CD4-positive, alpha-beta T cell treated with Interleukin-17A for 4 hours (primary cell): ENCODE measurements at regions not wholly inside any gene's neighbourhood (a gene's known extent, or its start where the extent isn't known, plus 50 kb on each side); places are given as distances from the start of the nearest gene placed in this dataset.

Experiments used
- DNase-seq: peaks from one replicate; pipeline ENCODE4 v3.0.0-alpha.2; 2020; ENCODE audit warnings: mixed read lengths

- no peak for DNase-seq
Observed at GRCh38 chr16:47967374-47967773, 188.4 kb downstream of the ABCC12 start.

GRCh38 chr16:47966325-47966724 is 189.5 kb downstream of the ABCC12 start:
- DNase-seq, result no peak

GRCh38 chr16:47965439-47965838 is 190.4 kb downstream of the ABCC12 start:
- no peak for DNase-seq

- no peak for DNase-seq
Observed at GRCh38 chr16:47958726-47959125, 197.1 kb downstream of the ABCC12 start.

- DNase-seq, result no peak
Observed at GRCh38 chr16:47956916-47957315, 198.9 kb downstream of the ABCC12 start.

GRCh38 chr16:47949714-47950113 is 206.1 kb downstream of the ABCC12 start:
- no peak for DNase-seq

DNA sequence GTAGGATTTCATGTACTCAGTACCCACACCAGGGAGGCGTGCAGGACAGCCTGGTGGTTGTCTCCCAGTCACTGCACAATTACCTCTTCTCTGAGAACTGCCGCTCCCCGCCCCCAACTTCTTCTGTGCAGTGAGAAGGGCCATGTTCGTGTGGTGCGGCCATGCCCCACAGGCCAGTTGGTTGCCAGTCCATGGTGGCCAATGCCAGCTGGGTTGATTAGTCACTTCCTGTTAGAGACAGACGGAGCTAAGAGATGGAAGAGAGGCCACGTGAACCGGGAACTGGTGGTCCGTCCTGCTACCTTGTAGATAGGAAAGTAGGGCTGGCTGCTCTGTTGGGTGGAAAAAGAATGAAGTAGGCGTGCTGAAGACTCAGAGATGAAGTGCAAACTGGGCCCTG is 206.5 kb downstream of the ABCC12 start:
- DNase-seq, result no peak

- DNase-seq, result no peak
Observed at GRCh38 chr16:47947723-47948122, 208.1 kb downstream of the ABCC12 start.

GRCh38 chr16:47946092-47946491 is 209.7 kb downstream of the ABCC12 start:
- no peak for DNase-seq

- DNase-seq, result no peak
Observed at GRCh38 chr16:47944589-47944988, 211.2 kb downstream of the ABCC12 start.

DNA sequence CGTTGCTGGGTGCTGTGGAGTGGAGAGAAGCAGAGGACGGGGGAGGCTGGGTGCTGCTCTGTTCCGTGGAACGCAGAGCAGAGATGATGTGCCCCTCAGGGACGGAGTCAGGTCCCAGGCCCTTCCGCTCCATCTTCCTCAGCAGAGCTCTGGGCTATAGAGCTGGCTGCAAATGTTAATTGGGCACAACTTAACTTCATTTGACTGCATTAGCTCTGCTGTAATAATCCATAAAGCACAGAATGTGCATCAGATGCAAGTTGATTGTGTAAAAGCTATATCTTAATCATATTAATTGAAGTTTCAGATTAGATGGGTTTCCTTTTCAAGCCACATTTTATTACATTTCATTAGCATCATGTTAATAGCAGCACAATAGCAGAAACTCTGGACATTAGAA is 212.6 kb downstream of the ABCC12 start:
- DNase-seq, result no peak

DNA sequence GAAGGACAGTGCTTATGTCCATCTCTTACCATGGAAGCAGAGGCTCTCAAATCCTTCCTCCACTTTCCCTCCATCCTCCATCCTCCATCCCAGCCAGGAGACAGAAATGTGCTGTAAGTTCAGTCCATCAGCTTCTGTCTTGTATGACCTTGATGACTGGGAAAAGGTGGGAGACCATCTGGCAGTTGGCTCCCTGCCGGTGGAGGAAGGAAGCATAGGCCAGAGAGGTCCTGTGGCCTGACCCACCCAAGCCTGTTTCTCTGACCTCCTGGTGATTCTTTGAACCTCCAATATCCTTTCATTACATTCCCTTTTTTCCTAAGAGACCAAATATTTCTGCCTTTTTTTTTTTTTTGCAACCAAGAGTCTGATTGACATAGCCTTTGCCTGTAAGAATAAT is 215.3 kb downstream of the ABCC12 start:
- no peak for DNase-seq

DNA sequence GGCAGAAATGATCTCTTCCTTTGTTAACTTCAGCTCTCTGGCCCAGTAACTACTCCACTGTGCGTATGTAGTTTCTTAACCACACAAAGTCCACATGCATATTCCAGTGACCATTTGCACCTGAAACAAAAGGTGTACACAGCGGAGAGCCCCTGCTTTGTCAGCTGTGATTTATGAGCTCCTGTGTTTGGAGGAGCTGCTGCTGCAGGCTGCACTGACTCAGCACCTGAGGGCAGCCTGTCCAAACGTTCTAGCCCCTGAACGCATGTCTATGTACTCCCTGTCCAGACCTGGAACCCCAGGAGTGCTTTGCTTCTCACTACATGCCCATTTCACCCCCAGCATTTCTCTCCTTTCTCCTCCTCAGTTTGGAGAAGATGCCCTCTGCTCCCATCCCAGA is 216.1 kb downstream of the ABCC12 start:
- no peak for DNase-seq

GRCh38 chr16:47938272-47938671 is 217.5 kb downstream of the ABCC12 start:
- DNase-seq, result no peak

DNA sequence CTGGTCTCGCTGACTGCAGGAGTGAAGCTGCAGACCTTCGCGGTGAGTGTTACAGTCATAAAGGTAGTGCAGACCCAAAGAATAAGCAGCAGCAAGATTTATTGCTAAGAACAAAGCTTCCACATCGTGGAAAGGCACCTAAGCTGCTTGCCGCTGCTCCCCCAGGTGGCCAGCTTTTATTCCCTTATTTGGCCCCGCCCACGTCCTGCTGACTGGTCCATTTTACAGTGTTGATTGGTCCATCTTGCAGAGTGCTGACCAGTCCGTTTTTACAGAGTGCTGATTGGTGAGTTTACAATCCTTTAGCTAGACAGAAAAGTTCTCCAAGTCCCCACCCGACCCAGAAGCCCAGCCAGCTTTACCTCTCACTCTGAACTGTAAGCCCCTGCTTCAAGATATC is 227.8 kb downstream of the ABCC12 start:
- no peak for DNase-seq

- no peak for DNase-seq
Observed at GRCh38 chr16:47927330-47927729, 228.5 kb downstream of the ABCC12 start.

GRCh38 chr16:47925811-47926460 is 229.9 kb downstream of the ABCC12 start:
- no peak for DNase-seq

GRCh38 chr16:47924950-47925349 is 230.8 kb downstream of the ABCC12 start:
- DNase-seq, result no peak

DNA sequence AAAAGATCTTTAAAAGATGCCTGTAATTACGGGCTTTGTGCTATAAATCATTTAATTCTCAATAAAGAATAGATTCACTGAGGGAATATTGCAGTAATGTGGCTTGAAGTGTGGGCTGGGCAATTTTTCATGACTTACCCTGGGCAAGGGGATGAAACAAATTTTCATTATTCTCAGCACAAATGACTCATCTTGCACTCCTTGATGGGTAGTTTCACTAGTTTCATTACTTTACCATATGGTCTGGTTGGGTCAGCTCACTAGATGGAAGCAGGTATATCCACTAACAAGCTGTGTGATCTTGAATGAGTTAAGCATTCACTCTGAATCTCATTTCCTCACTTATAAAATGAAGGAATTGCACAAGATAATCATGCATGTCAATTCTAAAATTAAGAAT is 234.3 kb downstream of the ABCC12 start:
- DNase-seq, result no peak

- no peak for DNase-seq
Observed at GRCh38 chr16:47920709-47921108, 235.1 kb downstream of the ABCC12 start.

DNA sequence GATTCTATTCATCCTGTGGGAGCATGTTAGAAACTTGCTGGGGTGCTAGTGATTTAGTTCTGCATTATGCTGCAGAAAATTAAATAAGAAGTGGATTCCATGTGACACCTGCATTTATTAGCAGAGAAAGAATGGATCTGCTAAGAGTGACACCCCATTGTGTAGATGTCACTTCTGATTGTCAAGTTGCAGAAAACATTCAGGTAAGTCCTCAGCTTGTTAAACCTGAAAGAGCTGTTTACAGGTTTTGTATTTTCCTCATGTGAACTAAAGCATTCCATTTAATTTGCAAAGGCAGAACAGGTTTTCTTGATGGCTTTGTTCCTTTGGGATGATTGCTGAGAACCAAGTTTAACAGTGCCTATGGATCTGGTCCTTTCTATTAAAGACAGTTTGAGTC is 238.7 kb downstream of the ABCC12 start:
- DNase-seq, result no peak

DNA sequence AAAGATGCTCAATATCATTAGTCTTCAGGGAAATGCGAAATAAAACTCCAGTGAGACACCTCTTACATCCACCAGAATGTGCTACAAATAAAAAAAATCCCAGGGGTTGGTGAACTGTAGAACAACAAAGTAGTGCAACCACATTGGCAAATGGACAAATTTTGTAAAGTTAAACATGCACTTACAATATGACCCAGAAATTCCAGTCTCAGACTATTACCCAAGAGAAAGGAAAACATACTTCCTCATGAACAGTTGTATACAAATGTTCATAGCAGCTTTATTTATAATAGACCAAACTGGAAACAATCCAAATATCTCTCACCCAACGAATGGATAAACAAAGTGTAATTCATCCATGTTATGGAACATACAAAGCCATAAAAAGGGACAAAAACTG is 239.5 kb downstream of the ABCC12 start:
- no peak for DNase-seq

GRCh38 chr16:47907109-47907508 is 248.7 kb downstream of the ABCC12 start:
- no peak for DNase-seq

DNA sequence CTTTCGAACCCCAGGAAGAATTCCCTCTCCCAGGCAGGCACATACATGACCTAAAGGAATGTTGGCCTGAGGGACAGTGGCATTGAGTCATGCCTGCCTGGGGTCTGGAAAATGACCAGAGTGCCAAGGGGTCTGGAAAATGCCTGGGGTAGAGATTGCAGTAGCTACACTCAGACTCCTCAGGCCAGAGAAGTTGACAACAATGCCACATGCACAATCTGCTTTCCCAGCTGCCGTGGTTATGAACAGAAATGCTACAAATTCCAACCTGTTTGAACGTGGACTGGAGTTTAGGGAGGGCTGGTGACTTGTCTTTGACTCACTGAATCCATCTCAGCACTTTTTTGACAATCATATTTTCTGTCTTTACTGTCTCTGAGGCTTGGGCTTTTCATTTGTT is 250.0 kb downstream of the ABCC12 start:
- DNase-seq, result no peak

DNA sequence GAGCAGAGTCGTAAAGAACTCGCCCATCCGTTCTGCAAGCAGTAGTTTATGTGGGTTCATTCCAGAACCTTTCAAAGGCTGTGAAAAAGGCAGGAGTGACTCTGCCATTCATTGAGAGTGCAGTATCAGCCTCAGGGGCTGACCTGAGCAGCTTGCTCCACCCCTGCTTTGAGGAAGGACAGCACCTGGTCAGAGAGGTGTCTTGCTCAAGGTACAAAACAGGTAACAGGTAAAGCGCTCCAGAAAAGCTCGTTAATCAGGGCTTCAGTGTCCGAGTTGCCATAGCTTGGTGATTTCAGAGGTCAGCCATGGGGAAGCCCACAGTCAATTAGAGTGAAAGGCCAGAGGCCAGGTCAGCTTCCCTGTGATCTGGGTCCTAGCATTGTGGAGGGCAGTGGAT is 251.1 kb downstream of the ABCC12 start:
- DNase-seq, result no peak

- DNase-seq, result no peak
Observed at GRCh38 chr16:47903470-47903869, 252.3 kb downstream of the ABCC12 start.
